Stomach (tissue), 8 donors: ENCODE measurements at regions not wholly inside any gene's neighbourhood (a gene's known extent, or its start where the extent isn't known, plus 50 kb on each side); places are given as distances from the start of the nearest gene placed in this dataset.

Experiments
- DNase-seq, 2 donors: peaks; one replicate each; pipeline versions ENCODE4 v3.0.0 to v3.0.0-alpha.2; 2013 to 2019
- H3K27ac ChIP-seq, 5 donors: fragments of 200-600 bp in 4 of 5; sonication (generic) in 4 of 5; one replicate each; pipeline ENCODE4 v1.5.1; 2013 to 2019; ENCODE audit warnings: mild to moderate bottlenecking in 1 of 5, moderate library complexity in 1 of 5
- H3K27me3 ChIP-seq, 3 donors: fragments of 200-600 bp; sonication (generic); one replicate each; pipeline ENCODE4 v1.5.1; 2017 to 2019; ENCODE audit warnings: mixed run types in 1 of 3
- H3K36me3 ChIP-seq, 4 donors: fragments of 200-600 bp; sonication (generic); 1 replicate in 3 of 4; 2 replicates in 1 of 4; pipeline ENCODE4 v1.5.1; 2016 to 2019
- H3K4me1 ChIP-seq, 4 donors: fragments of 200-600 bp; sonication (generic); one replicate each; pipeline ENCODE4 v1.5.1; 2016 to 2019
- H3K4me3 ChIP-seq, 4 donors: fragments of 200-600 bp; sonication (generic) in 3 of 4; one replicate each; pipeline ENCODE4 v1.5.1; 2016 to 2019; ENCODE audit warnings: mild to moderate bottlenecking in 1 of 4
- H3K9me3 ChIP-seq, 4 donors: fragments of 200-600 bp; sonication (generic); one replicate each; pipeline ENCODE4 v1.5.1; 2016 to 2019
- EP300 ChIP-seq: sonication (generic); formaldehyde crosslinking; IDR thresholded peaks from one replicate; pipeline ENCODE4 v1.6.1; 2017; ENCODE audit warnings: antibody characterized with exemption
- POLR2A ChIP-seq, 4 donors: fragments of 450-650 bp; IDR thresholded peaks; one replicate each; pipeline ENCODE4 v1.6.1; 2016; ENCODE audit warnings: antibody characterized with exemption in 4 of 4, control low read depth in 2 of 4, mild to moderate bottlenecking in 1 of 4, moderate library complexity in 1 of 4
- POLR2AphosphoS5 ChIP-seq, 3 donors: sonication (generic); formaldehyde crosslinking; IDR thresholded peaks; one replicate each; pipeline ENCODE4 v1.6.1; 2016; ENCODE audit warnings: antibody characterized with exemption in 3 of 3
- WGBS, 5 donors: extraction: QIAGEN DNeasy Blood & Tissue Kit in 3 of 5; methylation state at CpG; one replicate each; pipeline versions ENCODE4 v1.1.5 to v1.1.7; 2013 to 2018; 5-methylcytosine and 5-hydroxymethylcytosine counted together
- intact Hi-C: fragments of 100-400 bp; cut with DNase I; formaldehyde crosslinking; loops from one replicate; pipeline ENCODE4 v1.15.1; 2023; ENCODE audit warnings: low total_unique reads
- TF ChIP-seq, protein P1 (sequence below), 7 experiments: fragments of 450-650 bp in 4 of 7; fragments of 200-600 bp in 3 of 7; sonication (generic) in 3 of 7; IDR thresholded peaks; one replicate each; pipeline ENCODE4 v1.5.1; 2016 to 2019; ENCODE audit warnings: antibody characterized with exemption in 7 of 7, control low read depth in 2 of 7, mild to moderate bottlenecking in 1 of 7
- donor health status: healthy with polysubstance abuse.
- donor health status: Bipolar disorder and iron deficiency.
- donor health status: healthy.

- Histone ChIP-seq H3K4me1 (no peaks in the 10 kb centered on the region), H3K27ac (no peak overlapping the region), H3K36me3 (no peaks in the 10 kb centered on the region), H3K27me3 (no peaks in the 10 kb centered on the region), H3K4me3 (no peak overlapping the region), H3K9me3 (peaks cover 0 to 74% (median 55%) of the 10 kb centered on the region in 4 donors)
- 67 to 75% (median 69%) methylated on average over 7 of the region's 7 CpGs for WGBS, 5 donors
- intact Hi-C loops: no loop called here
- TF ChIP-seq, protein P1, sequence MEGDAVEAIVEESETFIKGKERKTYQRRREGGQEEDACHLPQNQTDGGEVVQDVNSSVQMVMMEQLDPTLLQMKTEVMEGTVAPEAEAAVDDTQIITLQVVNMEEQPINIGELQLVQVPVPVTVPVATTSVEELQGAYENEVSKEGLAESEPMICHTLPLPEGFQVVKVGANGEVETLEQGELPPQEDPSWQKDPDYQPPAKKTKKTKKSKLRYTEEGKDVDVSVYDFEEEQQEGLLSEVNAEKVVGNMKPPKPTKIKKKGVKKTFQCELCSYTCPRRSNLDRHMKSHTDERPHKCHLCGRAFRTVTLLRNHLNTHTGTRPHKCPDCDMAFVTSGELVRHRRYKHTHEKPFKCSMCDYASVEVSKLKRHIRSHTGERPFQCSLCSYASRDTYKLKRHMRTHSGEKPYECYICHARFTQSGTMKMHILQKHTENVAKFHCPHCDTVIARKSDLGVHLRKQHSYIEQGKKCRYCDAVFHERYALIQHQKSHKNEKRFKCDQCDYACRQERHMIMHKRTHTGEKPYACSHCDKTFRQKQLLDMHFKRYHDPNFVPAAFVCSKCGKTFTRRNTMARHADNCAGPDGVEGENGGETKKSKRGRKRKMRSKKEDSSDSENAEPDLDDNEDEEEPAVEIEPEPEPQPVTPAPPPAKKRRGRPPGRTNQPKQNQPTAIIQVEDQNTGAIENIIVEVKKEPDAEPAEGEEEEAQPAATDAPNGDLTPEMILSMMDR (IDR thresholded peaks at IDR 0.05): no peak
- no peak for DNase-seq
Observed at GRCh38 chr16:35713762-35714650, 2254.6 kb downstream of the TP53TG3F start.

GRCh38 chr16:35714665-35715064 lies 2255.3 kb downstream of the TP53TG3F start:
- peaks cover 0 to 69% (median 55%) of the 10 kb centered on the region in 4 donors for H3K9me3 ChIP-seq
- DNase-seq: no peak
- H3K27me3 ChIP-seq: no peaks in the 10 kb centered on the region
- WGBS, 5 donors: 63 to 66% (median 64%) methylated on average over 3 of the region's 3 CpGs
- no peaks in the 10 kb centered on the region for H3K4me1 ChIP-seq
- TF ChIP-seq, protein P1 (IDR thresholded peaks at IDR 0.05): no peak
- TF ChIP-seq POLR2AphosphoS5 (IDR thresholded peaks at IDR 0.05): no peak
- no peak for TF ChIP-seq POLR2A (IDR thresholded peaks at IDR 0.05)
- no peak for TF ChIP-seq EP300
- H3K36me3 ChIP-seq: no peaks in the 10 kb centered on the region
- H3K4me3 ChIP-seq: no peak overlapping the region
- intact Hi-C loops: no loop called here
- H3K27ac ChIP-seq: no peak overlapping the region

- peaks cover 9 to 94% (median 65%) of the 10 kb centered on the region in 4 donors for H3K9me3 ChIP-seq
Observed at GRCh38 chr16:35724551-35724950, 2265.1 kb downstream of the TP53TG3F start.

DNA sequence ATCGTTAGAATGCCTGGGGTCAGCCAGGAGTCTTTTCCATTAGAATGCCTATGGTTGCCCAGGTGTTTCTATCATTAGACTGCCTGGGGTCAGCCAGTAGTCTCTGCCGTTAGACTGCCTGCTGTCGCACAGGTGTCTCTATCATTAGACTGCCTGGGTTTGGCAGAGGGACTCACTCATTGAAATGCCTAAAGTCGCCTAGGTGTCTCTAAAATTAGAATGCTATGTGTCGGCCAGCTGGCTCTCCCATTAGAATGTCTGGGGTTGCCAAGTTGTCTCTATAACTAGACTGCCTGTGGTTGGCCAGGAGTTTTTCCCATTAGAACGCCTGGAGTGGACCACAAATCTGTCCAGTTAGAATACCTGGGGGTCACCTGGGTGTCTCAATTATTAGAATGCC lies 2266.5 kb downstream of the TP53TG3F start:
- Histone ChIP-seq H3K36me3 (no peaks in the 10 kb centered on the region), H3K27ac (no peak overlapping the region), H3K4me1 (no peaks in the 10 kb centered on the region), H3K9me3 (peaks cover 9 to 100% (median 74%) of the 10 kb centered on the region in 4 donors), H3K27me3 (no peaks in the 10 kb centered on the region), H3K4me3 (no peak overlapping the region)
- no peak for DNase-seq
- no peak for TF ChIP-seq POLR2A (IDR thresholded peaks at IDR 0.05)
- TF ChIP-seq, protein P1 (IDR thresholded peaks at IDR 0.05): no peak
- TF ChIP-seq EP300: no peak
- TF ChIP-seq POLR2AphosphoS5 (IDR thresholded peaks at IDR 0.05): no peak
- intact Hi-C loops: loop anchor here (10.0 kb wide), 1 partner anchor 49 kb away; no protein-coding TSS in a partner anchor
- WGBS, 5 donors: 61 to 72% (median 69%) methylated on average over 4 to 6 of the region's 6 CpGs

More at GRCh38 chr16:35724551-35724950, 2265.1 kb downstream of the TP53TG3F start:
- Histone ChIP-seq H3K36me3 (no peaks in the 10 kb centered on the region), H3K27me3 (no peaks in the 10 kb centered on the region), H3K4me1 (no peaks in the 10 kb centered on the region), H3K27ac (no peak overlapping the region), H3K4me3 (no peak overlapping the region)
- TF ChIP-seq EP300 (no peak), POLR2A (IDR thresholded peaks at IDR 0.05) (no peak), POLR2AphosphoS5 (IDR thresholded peaks at IDR 0.05) (no peak)
- TF ChIP-seq, protein P1 (IDR thresholded peaks at IDR 0.05): no peak
- 23 to 43% (median 41%) methylated on average over 3 of the region's 3 CpGs for WGBS, 5 donors
- intact Hi-C loops: loop anchor here (10.0 kb wide), 1 partner anchor 50 kb away; no protein-coding TSS in a partner anchor
- DNase-seq: no peak
